ENCODE measurements at regions not wholly inside any gene's neighbourhood (a gene's known extent, or its start where the extent isn't known, plus 50 kb on each side); places are given as distances from the start of the nearest gene placed in this dataset.

DNA sequence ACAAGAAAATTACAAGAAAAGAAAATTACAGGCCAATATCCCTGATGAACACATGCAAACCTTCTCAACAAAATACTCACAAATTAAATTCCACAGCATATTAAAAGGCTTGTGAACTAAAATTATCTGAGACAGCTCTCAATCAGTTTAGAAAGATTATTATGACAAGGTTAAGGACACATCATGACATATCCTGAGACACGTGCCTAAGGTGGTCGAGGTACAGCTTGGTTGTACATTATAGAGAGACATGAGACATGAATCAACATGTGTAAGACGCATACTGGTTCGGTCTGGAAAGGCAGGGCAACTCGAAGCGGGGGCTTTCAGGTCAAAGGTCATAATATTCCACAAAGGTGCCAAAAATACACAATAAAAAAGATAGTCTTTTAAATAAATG, 598.3 kb upstream of the REG3G start:
- in situ Hi-C loops (cut with MboI; ENCODE audit: low sequenced_read_pairs in 4 of 4) = no loop called here

DNA sequence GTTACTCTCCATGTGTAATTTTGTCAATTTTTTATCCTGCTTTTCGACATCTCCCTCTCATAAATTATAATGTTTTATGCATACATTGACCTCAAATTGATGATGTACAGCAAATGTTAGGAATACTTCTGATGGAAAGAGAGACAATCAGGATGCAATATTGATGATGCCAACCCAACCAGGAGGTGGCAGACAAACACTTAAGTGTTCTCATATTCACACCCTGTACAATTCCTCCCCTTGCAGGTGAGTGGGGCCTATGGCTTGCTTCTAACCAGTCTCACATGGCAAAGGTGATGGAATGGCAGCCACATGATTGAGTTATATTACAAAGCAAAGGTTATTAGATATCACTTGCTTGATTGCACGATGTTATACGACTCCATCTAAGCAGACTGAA, 594.3 kb upstream of the REG3G start:
- TF ChIP-seq, protein P1, sequence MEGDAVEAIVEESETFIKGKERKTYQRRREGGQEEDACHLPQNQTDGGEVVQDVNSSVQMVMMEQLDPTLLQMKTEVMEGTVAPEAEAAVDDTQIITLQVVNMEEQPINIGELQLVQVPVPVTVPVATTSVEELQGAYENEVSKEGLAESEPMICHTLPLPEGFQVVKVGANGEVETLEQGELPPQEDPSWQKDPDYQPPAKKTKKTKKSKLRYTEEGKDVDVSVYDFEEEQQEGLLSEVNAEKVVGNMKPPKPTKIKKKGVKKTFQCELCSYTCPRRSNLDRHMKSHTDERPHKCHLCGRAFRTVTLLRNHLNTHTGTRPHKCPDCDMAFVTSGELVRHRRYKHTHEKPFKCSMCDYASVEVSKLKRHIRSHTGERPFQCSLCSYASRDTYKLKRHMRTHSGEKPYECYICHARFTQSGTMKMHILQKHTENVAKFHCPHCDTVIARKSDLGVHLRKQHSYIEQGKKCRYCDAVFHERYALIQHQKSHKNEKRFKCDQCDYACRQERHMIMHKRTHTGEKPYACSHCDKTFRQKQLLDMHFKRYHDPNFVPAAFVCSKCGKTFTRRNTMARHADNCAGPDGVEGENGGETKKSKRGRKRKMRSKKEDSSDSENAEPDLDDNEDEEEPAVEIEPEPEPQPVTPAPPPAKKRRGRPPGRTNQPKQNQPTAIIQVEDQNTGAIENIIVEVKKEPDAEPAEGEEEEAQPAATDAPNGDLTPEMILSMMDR (IDR thresholded peaks at IDR 0.05 in 4 of 5, conservative IDR thresholded peaks at IDR 0.05 in 1 of 5) = peak in 2 of 5 experiments; percentile 15 to 19
- no peak for TF ChIP-seq POLR2A (IDR thresholded peaks at IDR 0.05)
- H3K27me3 ChIP-seq = no peaks in the 10 kb centered on the region
- no peak overlapping the region for H3K4me3 ChIP-seq
- no peaks in the 10 kb centered on the region for H3K4me1 ChIP-seq
- intact Hi-C loops (cut with DNase I; ENCODE audit: low total_unique reads) (no loop called here), in situ Hi-C loops (cut with MboI; ENCODE audit: low sequenced_read_pairs in 4 of 4) (no loop called here)
- ATAC-seq (no peak), DNase-seq (no peak)
- H3K27ac ChIP-seq = no peak overlapping the region
- no peaks in the 10 kb centered on the region for H3K9me3 ChIP-seq
- H3K36me3 ChIP-seq = no peaks in the 10 kb centered on the region

More for the DNA sequence above, 598.3 kb upstream of the REG3G start:
- H3K27ac ChIP-seq = no peak overlapping the region
- no peaks in the 10 kb centered on the region for H3K27me3 ChIP-seq
- H3K4me1 ChIP-seq = no peaks in the 10 kb centered on the region
- intact Hi-C loops (cut with DNase I; ENCODE audit: low total_unique reads) = no loop called here
- H3K36me3 ChIP-seq = no peaks in the 10 kb centered on the region
- no peaks in the 10 kb centered on the region for H3K9me3 ChIP-seq
- ATAC-seq (no peak), DNase-seq (no peak)
- no peak overlapping the region for H3K4me3 ChIP-seq
- TF ChIP-seq, protein P1 (IDR thresholded peaks at IDR 0.05 in 4 of 5, conservative IDR thresholded peaks at IDR 0.05 in 1 of 5) = no peak
- TF ChIP-seq POLR2A (IDR thresholded peaks at IDR 0.05) = no peak

DNA sequence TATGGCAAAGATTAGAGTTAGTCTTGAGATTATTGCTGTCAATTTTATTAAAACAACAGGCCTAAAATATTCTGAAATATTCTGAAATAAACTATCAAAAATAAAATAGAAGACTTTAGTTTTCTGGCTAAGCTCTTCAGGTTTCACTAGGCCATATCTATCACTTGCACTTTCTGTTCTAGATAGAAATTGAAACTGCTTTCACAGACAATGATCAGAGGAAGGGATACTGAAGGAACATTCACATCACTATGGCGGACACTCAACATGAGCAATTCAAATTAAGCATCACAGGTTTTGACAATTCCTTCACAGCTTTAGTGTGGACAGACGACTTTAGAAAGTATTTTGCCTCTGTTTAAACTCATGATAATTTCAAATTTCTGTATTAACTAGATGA, 586.4 kb upstream of the REG3G start:
- intact Hi-C loops (cut with DNase I; ENCODE audit: low total_unique reads) = no loop called here
- Histone ChIP-seq H3K4me1 (no peaks in the 10 kb centered on the region), H3K4me3 (no peak overlapping the region), H3K27me3 (no peaks in the 10 kb centered on the region), H3K36me3 (no peaks in the 10 kb centered on the region), H3K27ac (no peak overlapping the region), H3K9me3 (no peaks in the 10 kb centered on the region)
- ATAC-seq (no peak), DNase-seq (no peak)
- no peak for TF ChIP-seq POLR2A (IDR thresholded peaks at IDR 0.05)
- TF ChIP-seq, protein P1 (IDR thresholded peaks at IDR 0.05 in 4 of 5, conservative IDR thresholded peaks at IDR 0.05 in 1 of 5) = no peak
- in situ Hi-C loops (cut with MboI; ENCODE audit: low sequenced_read_pairs in 4 of 4) = no loop called here

DNA sequence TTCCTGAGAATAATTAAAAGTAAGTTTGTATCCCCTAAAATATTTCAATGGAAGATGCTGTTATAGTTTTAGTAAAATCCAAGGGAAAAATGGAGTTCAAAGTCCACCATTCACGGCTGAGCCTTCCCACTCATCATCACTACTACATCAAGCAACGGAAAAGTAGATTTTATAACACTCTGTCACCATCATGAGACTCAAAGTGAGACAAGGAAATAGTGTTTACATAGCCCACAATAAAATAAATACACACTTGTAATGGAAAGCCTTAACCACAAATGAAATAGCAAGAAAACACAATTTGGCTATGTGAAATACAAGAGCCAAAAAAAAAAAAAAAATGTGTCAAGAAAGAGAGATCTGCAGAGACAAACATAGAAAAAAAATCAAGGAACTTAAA, 569.9 kb upstream of the REG3G start:
- Histone ChIP-seq H3K27ac (no peak overlapping the region), H3K4me3 (no peak overlapping the region), H3K9me3 (no peaks in the 10 kb centered on the region), H3K36me3 (no peaks in the 10 kb centered on the region), H3K4me1 (no peaks in the 10 kb centered on the region), H3K27me3 (no peaks in the 10 kb centered on the region)
- ATAC-seq (no peak), DNase-seq (no peak)
- in situ Hi-C loops (cut with MboI; ENCODE audit: low sequenced_read_pairs in 4 of 4) (no loop called here), intact Hi-C loops (cut with DNase I; ENCODE audit: low total_unique reads) (no loop called here)
- TF ChIP-seq, protein P1 (IDR thresholded peaks at IDR 0.05 in 4 of 5, conservative IDR thresholded peaks at IDR 0.05 in 1 of 5) = no peak
- TF ChIP-seq POLR2A (IDR thresholded peaks at IDR 0.05) = no peak

DNA sequence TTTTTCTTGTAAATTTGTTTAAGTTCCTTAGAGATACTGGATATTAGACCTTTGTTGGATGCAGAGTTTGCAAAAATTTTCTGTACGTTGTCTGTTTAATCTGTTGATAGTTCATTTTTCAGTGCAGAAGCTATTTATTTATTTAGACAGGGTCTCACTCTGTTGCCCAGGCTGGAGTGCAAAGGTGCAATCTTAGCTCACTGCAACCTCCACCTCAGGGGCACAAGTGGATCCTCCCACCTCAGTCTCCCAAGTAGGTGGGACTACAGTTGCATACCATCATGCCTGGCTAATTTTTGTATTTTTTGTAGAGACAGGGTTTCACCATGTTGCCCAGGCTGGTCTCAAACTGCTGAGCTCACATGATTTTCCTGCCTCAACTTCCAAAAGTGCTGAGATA, 568.2 kb upstream of the REG3G start:
- no peaks in the 10 kb centered on the region for H3K9me3 ChIP-seq
- H3K4me3 ChIP-seq = no peak overlapping the region
- intact Hi-C loops (cut with DNase I; ENCODE audit: low total_unique reads) (no loop called here), in situ Hi-C loops (cut with MboI; ENCODE audit: low sequenced_read_pairs in 4 of 4) (no loop called here)
- no peaks in the 10 kb centered on the region for H3K27me3 ChIP-seq
- no peaks in the 10 kb centered on the region for H3K36me3 ChIP-seq
- ATAC-seq = no peak
- DNase-seq = no peak
- no peaks in the 10 kb centered on the region for H3K4me1 ChIP-seq
- no peak overlapping the region for H3K27ac ChIP-seq
- TF ChIP-seq, protein P1 (IDR thresholded peaks at IDR 0.05 in 4 of 5, conservative IDR thresholded peaks at IDR 0.05 in 1 of 5) = no peak
- TF ChIP-seq POLR2A (IDR thresholded peaks at IDR 0.05) = no peak
